T47D (cell line): ENCODE measurements at regions not wholly inside any gene's neighbourhood (a gene's known extent, or its start where the extent isn't known, plus 50 kb on each side); places are given as distances from the start of the nearest gene placed in this dataset.
A peak's percentile ranks its signal among the peaks of the same experiment; 100 is the strongest.

Experiments used
- DNase-seq, 2 experiments: peaks; one replicate each; pipeline versions ENCODE4 v3.0.0 to v3.0.0-alpha.2; 2011 to 2012; ENCODE audit warnings: low read depth in 1 of 2, low spot score in 1 of 2
- JUND ChIP-seq: IDR thresholded peaks from 2 replicates; pipeline ENCODE4 v1.6.1; 2012; ENCODE audit warnings: low read depth
- in situ Hi-C: cut with HindIII; loops from 2 replicates; pipeline ENCODE4 v1.10.0; 2016; ENCODE audit warnings: low sequenced_read_pairs, low pct_unique_long_range_greater_than_20kb

GRCh38 chr20:48065833-48066232 lies 280.6 kb upstream of the SULF2 start:
- no peak for TF ChIP-seq JUND
- in situ Hi-C loops = no loop called here
- no peak for DNase-seq

- peak in 1 of 2 experiments; percentile 49 for DNase-seq
- in situ Hi-C loops = no loop called here
- no peak for TF ChIP-seq JUND
Observed at GRCh38 chr20:48064929-48065328, 279.6 kb upstream of the SULF2 start.

GRCh38 chr20:48060841-48061720 lies 275.8 kb upstream of the SULF2 start:
- DNase-seq = no peak
- TF ChIP-seq JUND = no peak
- in situ Hi-C loops = no loop called here

- in situ Hi-C loops = no loop called here
- no peak for TF ChIP-seq JUND
- DNase-seq = no peak
Observed at GRCh38 chr20:48058611-48059559, 273.6 kb upstream of the SULF2 start.

- in situ Hi-C loops = no loop called here
- TF ChIP-seq JUND = no peak
- no peak for DNase-seq
Observed at GRCh38 chr20:48057739-48058138, 272.5 kb upstream of the SULF2 start.

- no peak for DNase-seq
- no peak for TF ChIP-seq JUND
- in situ Hi-C loops = no loop called here
Observed at GRCh38 chr20:48057251-48057650, 272.0 kb upstream of the SULF2 start.

- TF ChIP-seq JUND = no peak
- no peak for DNase-seq
- in situ Hi-C loops = no loop called here
Observed at GRCh38 chr20:48056218-48056617, 270.9 kb upstream of the SULF2 start.

GRCh38 chr20:48054051-48054450 lies 268.8 kb upstream of the SULF2 start:
- TF ChIP-seq JUND = no peak
- in situ Hi-C loops = no loop called here
- no peak for DNase-seq

- DNase-seq = peak in 1 of 2 experiments; percentile 39
- in situ Hi-C loops = no loop called here
Observed at GRCh38 chr20:48052475-48052835, 267.2 kb upstream of the SULF2 start.

GRCh38 chr20:48051794-48052474 lies 266.7 kb upstream of the SULF2 start:
- in situ Hi-C loops = no loop called here
- DNase-seq = no peak
- no peak for TF ChIP-seq JUND

More at GRCh38 chr20:48052475-48052835, 267.2 kb upstream of the SULF2 start:
- no peak for TF ChIP-seq JUND

- in situ Hi-C loops = no loop called here
- TF ChIP-seq JUND = no peak
- DNase-seq = no peak
Observed at GRCh38 chr20:48049641-48050040, 264.4 kb upstream of the SULF2 start.

GRCh38 chr20:48049171-48049570 lies 263.9 kb upstream of the SULF2 start:
- no peak for DNase-seq
- in situ Hi-C loops = no loop called here
- TF ChIP-seq JUND = no peak
